CD4-positive, alpha-beta T cell treated with Interferon gamma for 1 hour (primary cell): ENCODE measurements at regions not wholly inside any gene's neighbourhood (a gene's known extent, or its start where the extent isn't known, plus 50 kb on each side); places are given as distances from the start of the nearest gene placed in this dataset.

ENCODE experiments used
- DNase-seq: peaks from one replicate; pipeline ENCODE4 v3.0.0-alpha.2; 2020

DNA sequence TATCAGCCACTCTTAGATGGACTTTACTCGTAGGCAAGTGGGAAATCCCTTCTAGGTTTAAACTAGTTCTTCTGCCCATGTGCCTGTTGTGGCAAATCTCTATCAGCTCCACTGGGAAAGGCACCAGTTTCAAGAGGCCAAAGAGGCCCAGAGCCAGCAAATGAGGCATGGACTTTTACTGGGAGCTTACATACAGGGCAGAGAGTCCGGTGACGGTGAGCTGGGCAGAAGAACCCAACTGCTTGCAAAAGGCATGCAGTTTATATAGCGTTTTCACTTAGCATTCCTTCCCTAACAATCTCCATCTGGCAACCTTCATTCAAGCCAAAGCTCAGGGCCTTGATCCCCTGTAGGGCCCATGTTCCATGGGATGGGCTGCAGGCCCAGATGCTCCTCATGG lies 93.0 kb upstream of the C3orf80 start:
- DNase-seq: no peak

DNA sequence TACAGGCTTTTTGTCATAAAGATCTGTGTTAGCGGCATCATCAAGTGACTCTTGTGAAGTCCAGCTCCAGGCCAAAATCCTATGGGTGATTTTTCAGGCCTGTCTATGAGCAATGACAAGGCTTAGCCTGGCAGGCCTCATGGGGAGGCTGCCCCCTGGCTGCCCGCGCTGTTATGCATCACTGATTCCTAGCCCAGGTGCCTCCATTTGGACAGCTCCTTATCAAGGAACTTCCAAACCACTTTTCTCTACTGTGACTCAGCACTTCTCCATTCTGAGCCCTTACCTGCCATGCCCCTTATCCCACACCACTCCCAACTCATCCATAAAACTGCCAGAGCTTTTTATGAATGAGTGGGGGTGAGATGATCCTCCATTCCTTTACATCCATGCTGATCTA lies 91.5 kb upstream of the C3orf80 start:
- DNase-seq: no peak

DNA sequence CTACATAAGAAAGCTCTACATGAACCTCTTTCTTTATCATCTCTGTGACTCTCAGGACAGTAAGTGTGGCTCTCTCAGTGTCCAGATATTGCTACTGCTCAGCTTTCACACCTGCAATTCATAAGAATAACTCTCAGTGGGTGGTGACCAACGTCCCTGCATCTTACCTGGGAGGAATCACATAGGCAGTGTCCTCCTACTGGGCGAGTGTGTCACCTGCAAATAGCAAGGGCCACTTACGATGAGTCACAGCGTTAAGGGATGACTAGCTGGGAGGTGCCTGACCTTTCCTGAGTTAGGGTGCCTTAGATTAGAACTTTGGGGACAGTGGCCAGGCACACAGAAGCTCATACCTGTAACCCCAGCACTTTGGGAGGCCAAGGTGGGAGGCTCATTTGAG lies 90.8 kb upstream of the C3orf80 start:
- no peak for DNase-seq

DNA sequence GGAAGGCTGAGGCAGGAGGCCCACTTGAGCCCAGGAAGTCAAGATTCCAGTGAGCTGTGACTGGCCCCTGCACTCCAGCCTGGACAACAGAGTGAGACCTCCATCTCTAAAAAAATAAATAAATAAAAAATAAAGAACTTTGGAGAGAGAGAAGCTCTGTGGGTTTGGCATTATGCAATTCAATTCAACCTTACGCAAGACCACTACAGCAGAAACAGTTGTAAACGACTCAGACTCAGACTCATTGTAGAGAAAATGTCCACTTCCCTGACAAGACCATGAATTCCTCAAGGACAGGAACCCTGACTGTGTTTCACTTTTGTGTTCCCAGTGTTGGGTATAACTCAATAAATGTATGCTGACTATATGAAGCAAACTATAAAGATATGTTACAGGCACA lies 90.3 kb upstream of the C3orf80 start:
- no peak for DNase-seq

DNA sequence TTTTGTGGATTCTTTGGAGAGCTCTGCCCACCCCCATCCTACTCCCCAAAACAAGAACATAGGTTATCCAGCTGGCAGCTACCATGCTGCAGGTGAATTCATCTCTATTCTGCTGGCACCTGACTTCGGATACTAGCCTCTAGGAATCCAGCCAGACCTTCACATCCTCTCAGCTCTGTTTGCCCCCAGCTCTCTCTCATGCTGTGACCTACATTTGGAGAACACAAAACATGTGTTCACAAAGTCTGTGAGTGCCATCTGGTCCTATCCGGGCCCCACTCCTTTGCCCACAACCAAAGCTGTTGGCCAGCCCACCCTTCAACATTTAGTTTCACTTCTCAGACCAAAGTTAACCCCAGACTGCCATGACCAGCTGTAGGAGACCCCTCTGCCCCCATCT lies 89.4 kb upstream of the C3orf80 start:
- DNase-seq: no peak

DNA sequence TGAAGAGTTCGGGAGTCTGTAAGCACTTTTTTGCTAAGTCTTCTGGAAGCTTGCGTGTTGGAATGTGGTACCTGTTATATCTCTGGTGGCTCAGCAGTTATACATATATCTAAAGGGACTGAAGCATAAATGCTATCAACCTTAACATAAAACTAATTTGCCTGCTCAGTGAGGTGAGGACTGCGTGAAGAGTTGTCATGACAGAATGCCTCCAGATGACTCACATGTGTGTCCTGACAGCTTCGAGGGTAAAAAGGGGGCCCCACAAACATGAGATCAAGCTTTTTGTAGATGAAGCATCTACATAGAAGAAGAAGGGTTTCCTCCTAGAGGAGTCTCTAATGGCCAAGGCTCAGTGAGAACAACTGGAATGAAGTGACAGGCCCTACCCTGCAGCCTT lies 88.8 kb upstream of the C3orf80 start:
- no peak for DNase-seq

DNA sequence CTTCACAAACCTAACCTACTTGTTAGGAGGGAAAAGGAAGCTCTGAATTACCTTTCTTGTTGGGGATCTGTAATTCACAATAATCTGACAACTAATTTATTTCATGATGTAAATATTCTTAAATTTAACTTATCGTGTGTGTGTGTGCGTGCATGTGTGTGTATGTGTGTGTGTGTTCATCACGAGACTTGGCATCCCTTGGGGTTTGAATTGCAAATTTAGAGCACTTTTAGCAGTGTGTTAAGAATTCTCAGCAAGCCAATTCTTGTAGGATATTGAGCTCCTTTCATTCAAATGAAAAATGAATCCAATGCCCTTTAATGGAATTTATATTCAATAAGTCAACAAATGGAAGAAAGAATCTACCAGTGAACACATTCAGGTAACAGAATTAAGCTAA lies 85.9 kb upstream of the C3orf80 start:
- DNase-seq: no peak

DNA sequence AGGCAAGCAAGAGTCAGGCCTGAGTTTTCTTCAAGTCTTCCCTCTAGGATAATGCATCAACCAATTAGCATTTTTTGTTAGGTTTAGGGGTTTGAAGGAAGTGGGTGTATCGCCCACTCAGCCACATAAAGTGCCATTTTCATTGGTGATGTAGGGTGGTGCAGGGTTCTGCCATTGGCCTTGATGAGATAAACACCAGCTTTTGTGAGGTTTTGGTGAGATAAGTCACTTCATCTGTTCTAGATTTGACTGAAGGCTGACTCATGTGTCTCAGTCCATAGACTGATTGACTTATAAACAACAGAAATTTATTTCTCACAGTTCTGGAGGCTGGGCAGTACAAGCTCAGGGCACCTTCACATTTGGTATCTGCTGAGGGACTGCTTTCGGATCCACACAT lies 84.5 kb upstream of the C3orf80 start:
- no peak for DNase-seq

DNA sequence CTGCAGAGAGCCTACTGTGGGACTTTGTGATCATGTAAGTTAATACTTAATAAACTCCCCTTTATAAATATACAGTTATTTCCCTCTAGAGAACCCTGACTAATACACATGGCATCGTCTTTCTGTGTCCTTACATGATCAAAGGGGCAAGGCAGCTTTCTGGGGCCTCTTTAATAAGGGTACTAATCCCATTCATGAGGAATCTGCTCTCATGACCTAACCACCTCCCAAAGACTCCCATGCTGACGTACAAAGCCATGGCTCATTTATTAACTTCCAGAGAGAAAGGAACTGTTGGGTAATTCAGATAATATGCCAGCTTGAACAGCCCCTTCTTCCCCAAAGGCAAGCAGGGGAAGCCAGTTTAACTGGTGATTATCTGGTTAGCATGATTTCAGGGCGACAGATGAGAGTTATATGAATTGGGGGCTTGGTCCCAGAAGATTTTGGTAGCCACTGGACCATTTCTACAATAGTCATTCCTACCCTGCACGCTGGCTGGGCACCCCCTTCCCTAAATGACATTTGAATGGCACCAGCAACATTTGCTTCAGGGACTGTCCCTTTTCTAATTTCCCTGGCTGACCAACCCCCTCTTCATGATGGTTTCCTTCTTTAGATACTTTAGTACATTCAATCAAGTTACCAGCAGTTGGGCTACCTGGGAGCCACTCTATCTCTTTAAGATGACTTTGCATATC lies 83.6 kb upstream of the C3orf80 start:
- DNase-seq: no peak

DNA sequence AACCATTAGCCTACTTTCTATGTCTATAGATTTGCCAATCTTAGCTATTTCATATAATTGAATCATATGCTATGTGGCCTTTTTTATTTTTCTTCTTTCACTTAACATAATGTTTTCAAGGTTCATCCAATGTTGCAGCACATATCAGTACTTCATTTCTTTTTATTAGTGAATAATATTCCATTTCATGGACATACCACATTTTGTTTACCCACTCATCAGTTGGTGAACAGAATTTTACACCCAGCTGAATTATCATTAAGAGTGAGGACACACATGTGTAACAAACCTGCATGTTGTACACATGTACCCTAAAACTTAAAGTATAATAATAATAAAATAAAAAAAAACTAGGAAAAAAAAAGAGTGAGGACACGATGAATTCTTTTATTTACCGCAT lies 81.7 kb upstream of the C3orf80 start:
- no peak for DNase-seq

DNA sequence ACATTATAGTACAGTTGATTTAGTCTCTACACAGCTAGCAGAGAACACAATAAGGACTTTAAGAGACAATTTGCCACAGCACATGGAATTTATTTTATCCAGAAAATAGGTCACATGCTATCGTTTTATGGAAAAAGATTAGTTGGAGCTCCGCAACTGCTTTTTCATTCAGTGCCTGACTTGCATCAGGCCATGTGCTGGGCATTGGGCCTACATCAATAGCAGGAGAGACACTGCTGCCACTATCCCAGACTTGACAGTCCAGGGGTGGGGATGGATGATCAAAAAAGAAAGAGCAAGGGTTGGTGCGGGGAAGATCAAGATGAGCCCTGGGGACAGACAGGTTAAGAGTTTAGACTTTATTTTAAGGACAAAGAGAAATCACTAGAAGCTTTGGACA lies 75.2 kb upstream of the C3orf80 start:
- DNase-seq: no peak

DNA sequence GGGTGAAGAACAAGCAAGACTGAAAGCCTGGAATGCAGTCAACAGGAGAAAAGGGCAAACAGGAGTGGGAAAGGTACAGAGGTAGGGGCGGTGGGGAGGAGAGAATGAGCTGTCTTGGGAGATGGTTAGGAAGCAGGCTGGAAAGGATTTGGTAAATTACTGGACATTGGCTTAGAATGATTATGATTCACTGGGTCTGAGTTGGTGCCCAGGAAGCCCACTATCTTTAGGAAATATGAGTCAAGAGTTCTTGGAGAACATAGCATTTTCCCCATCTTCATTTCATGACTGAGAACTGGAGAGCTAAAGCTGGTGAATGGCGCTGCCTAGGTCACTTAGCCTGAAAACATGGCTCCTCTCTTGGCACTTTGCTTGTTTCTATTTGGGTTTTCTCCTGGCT lies 74.7 kb upstream of the C3orf80 start:
- DNase-seq: no peak

DNA sequence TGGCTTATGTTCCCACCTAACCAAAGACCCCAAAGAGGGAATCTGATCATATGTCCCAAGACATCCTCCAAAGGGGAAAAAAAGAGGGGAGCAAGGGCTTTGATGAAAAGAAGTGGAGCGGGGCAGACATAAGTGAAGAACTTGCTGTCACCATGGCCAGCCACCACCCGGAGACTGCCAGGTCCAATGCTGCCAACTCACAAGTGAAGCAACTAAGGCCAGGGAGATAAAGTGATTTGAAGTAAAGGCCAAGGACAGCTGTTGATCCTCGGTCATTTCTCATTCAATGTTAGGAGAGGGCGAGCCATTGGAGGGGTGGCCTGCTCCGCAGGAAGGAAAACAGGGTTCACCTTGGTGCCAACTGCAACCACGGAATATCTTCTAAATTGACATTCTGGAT lies 72.6 kb upstream of the C3orf80 start:
- DNase-seq: no peak

DNA sequence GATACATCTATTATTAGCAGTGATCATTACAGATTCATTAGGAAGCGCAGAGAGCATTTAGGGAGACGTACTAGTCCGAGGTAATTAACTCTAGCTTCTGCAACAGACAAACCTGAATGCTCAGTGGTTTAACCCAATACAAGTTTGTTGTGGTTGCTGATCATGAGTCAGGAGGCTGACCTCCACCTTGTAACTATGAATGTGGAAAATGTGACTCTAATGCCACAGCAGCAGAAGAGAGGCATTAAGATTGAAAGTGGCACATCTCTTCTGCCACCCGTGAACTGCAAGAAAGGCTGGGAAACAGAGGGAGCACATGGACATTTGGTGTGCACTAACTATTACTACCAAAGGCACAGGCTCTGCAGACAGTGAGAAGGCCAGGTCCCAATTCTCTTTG lies 71.2 kb upstream of the C3orf80 start:
- DNase-seq: no peak

DNA sequence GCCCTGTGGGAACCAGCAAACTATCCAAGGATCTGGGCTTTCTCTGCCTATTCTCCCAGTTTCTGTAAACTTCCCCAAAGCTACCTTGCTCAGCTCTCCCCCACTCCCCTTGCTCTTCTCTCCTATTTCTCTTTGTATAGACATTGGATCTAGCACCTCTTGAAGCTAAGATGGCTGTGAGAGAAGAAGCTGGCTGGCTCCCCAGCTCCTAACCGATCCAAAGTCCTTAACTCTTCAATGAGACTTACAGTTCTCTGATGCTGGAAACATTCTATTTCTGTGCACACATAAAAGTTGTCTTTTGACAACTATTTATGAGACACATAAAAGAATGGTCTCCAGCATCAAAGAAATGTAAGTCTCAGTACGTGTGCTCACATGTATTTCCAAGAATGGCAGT lies 70.6 kb upstream of the C3orf80 start:
- DNase-seq: no peak

DNA sequence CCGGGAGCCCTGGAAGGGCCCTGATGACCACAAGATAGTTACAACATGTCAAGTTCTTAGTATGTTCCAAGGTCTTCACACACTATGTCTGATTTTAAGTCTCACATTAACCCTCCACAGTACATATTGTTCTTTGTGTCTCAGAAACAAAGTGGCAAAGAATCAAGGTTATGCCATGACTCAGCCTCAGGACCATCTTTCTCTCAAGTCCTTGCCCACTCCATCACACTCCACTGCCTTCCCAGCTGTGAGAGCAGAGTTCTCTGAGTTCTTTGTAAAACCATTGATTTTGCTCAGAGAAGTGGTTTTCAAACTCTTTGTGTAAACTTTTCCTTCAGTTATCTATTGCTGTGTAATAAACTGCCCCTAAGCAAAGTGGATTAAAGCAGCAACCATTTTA lies 67.9 kb upstream of the C3orf80 start:
- no peak for DNase-seq

DNA sequence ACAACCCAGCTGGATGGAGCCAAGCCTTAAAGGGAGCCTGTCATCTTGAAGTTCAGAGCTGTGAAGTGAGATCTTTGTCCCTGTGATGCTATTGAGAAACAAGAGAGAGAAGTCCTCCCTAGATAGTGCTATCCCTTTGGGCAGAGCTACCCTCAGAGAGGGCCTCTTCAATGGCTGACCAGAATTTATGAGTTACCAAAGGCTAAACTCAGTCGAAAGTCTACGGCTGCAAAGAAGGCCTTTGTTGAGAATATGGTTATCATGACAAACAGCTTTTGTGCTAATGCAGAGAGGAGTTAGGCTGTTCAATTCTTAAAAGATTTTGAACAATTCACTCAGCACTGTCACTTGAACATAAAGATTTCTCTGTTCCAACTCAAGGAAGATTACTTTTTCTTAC lies 65.9 kb upstream of the C3orf80 start:
- DNase-seq: no peak

DNA sequence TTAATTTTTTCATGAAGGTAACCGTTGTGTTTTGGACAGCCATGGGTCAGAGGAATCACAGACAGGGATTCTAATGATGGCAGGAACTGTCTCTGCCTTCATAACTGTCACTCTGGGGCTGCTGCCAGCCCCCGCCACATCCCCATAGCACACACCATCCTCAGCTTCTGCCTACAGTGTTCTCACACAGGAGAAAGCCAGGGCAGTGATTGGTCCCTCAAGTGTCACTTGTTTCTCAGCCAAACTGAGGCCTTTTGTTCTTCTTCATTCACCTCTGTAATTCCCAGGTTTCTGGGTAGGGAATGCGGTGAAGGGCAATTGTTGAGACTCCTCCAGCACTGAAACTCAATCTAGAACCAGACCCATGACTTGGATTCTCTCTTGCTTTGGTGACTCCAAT lies 65.4 kb upstream of the C3orf80 start:
- no peak for DNase-seq

DNA sequence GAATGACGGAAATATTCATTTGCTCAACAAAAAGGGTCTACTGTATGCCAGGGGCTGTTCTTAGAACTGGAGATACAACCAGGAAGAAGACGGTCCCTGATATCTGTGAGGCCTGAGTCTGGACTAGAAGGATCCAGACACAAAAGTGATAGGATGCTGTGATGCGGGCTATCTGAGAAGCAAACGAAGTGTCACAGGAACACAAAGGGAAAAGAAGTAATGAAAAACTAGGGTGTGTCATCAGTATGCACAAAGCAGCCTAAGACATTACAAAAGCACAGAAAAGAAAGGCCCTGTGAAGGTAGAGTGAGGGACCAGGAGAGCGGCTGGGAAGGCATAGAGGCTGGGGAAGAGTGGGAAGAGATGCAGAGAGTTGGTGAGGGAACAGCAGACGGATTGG lies 63.3 kb upstream of the C3orf80 start:
- DNase-seq: no peak

DNA sequence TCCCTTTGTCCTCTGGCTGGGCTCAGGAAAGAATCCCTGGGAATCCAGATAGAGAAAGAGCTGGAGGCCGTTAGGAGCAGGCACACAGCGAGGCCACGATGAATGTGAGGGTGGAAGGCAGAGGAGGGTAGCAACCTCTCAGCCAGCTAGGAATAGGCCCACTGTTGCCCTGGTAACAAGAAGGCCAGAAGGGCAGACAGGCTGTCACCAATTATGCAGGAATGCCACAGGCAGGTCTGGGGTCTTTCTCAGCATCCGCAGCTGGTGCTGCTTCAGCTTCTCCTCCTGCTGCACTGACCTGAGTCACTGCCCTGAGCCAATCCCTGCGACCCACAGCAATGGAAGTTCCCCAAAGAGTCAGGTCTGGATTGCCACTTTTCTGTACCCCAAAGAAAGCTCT lies 62.8 kb upstream of the C3orf80 start:
- DNase-seq: no peak

DNA sequence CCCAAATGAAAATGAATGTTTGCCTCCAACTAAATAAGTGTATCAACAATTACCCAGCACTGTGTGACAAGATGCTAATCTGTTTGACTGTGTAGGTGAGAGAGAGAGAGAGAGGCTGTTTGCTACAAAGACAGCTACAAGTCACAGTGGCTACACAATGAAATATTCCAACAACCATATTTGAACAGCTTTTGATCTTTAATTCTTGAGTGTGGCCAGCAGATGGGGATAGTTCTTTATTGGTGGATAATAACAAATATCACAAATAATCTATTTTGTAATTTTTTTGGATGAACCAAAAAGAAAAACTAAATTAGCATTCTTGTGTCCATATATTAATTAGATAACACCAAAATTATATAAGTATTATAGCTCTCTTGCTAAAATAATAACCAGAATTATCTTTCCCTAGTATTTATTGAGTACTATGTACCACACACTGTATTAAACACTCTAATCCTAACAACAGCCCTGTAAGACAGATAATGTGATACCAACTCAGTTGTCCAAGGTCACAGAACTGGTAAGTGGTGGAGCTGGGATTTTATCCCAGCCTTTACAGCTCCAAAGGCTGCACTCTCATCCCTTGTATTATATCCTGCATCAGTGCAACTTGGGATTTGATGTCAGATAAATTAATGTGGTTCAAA lies 61.9 kb upstream of the C3orf80 start:
- DNase-seq: no peak

DNA sequence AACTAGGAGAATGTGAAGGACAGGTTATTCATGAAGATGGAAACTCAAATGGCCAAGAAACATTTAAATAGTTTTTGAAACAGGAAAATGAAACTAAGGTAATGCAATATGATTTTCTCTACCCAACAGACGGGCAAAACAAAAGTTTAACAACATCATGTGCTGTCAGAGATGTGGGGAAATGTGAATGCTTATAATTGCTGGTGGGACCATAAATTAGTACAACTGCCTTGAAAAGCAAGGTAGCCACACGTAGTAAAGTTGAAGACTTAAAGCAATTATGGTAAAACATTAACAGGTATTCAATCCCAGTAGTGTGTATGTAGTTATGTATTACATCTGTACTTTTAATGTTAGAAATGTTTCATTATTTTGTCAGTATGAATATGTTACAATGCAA lies 57.0 kb upstream of the C3orf80 start:
- no peak for DNase-seq

DNA sequence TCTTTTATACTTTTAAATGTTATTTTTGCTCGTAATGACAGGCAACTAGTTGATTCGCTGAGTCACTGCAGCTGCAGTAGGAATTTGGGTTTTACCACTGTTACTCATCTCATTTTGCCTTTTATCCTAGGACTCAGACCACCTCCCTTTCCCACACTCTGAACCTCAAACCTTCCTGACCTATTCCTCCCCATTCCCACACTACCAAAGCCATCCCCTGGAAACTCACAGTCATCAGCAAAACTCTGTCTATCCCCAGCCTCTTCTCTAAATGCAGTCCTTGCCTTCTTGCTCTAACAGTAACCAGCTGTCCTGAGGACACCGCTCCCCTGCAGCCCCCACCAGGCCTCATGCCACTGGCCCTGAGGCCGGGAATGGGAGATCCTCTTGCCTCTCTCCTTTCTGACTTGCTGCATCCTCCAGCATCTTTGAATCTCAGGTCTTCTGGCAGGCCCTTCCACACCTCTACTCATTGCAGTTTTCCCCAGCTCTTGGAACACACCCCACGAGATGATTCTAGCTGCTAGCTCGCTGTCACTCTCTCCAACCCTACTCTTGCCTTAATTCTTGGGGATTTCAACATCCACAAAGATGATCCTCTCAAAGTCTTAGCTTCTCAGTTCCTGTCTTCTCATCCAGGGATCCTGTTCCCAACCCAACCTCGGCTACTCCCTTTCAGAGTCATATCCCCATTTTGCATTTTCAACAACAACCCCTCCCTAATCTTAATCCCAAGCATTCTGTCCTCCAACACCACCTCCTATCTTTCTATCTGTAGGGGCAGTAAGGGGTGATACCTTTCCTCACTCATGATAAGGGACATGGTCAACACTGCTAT lies 55.9 kb upstream of the C3orf80 start:
- no peak for DNase-seq
